Stimulated activated CD8-positive, alpha-beta memory T cell treated with anti-CD3 and anti-CD28 coated beads, Interleukin-2, amount 100 ng/mL, for 48 hours (primary cell): ENCODE measurements at regions not wholly inside any gene's neighbourhood (a gene's known extent, or its start where the extent isn't known, plus 50 kb on each side); places are given as distances from the start of the nearest gene placed in this dataset.

Experiments
- DNase-seq, 2 donors: peaks; one replicate each; pipeline ENCODE4 v3.0.0-alpha.2; 2020; ENCODE audit warnings: low read depth in 2 of 2

- DNase-seq: no peak
These were observed 408.1 kb upstream of the ADGRL2 start for GRCh38 chr1:81392526-81393226.

- no peak for DNase-seq
These were observed 409.5 kb upstream of the ADGRL2 start for GRCh38 chr1:81391125-81391828.

GRCh38 chr1:81388435-81388834 lies 412.3 kb upstream of the ADGRL2 start:
- DNase-seq: no peak

GRCh38 chr1:81387446-81387845 lies 413.3 kb upstream of the ADGRL2 start:
- no peak for DNase-seq

- DNase-seq: no peak
These were observed 418.2 kb upstream of the ADGRL2 start for GRCh38 chr1:81382561-81382960.

- DNase-seq: no peak
These were observed 418.9 kb upstream of the ADGRL2 start for GRCh38 chr1:81381881-81382280.

GRCh38 chr1:81380436-81380835 lies 420.3 kb upstream of the ADGRL2 start:
- no peak for DNase-seq

- DNase-seq: no peak
These were observed 421.3 kb upstream of the ADGRL2 start for GRCh38 chr1:81379430-81379829.

- DNase-seq: no peak
These were observed 423.3 kb upstream of the ADGRL2 start for GRCh38 chr1:81377406-81377805.

GRCh38 chr1:81375884-81376548 lies 424.7 kb upstream of the ADGRL2 start:
- no peak for DNase-seq

GRCh38 chr1:81374481-81374880 lies 426.3 kb upstream of the ADGRL2 start:
- no peak for DNase-seq

GRCh38 chr1:81371864-81372263 lies 428.9 kb upstream of the ADGRL2 start:
- no peak for DNase-seq

- DNase-seq: no peak
These were observed 430.9 kb upstream of the ADGRL2 start for GRCh38 chr1:81369833-81370232.

GRCh38 chr1:81366173-81366572 lies 434.6 kb upstream of the ADGRL2 start:
- DNase-seq: no peak

GRCh38 chr1:81364088-81364487 lies 436.6 kb upstream of the ADGRL2 start:
- no peak for DNase-seq

- DNase-seq: no peak
These were observed 442.6 kb upstream of the ADGRL2 start for GRCh38 chr1:81358151-81358550.

GRCh38 chr1:81351864-81352263 lies 448.9 kb upstream of the ADGRL2 start:
- DNase-seq: no peak

- no peak for DNase-seq
These were observed 451.4 kb upstream of the ADGRL2 start for GRCh38 chr1:81349194-81349965.

- DNase-seq: no peak
These were observed 455.6 kb upstream of the ADGRL2 start for GRCh38 chr1:81345110-81345509.

- no peak for DNase-seq
These were observed 460.5 kb upstream of the ADGRL2 start for GRCh38 chr1:81340239-81340638.

GRCh38 chr1:81337226-81337625 lies 463.5 kb upstream of the ADGRL2 start:
- no peak for DNase-seq

- DNase-seq: no peak
These were observed 464.9 kb upstream of the ADGRL2 start for GRCh38 chr1:81335876-81336275.
